ENCODE measurements at regions not wholly inside any gene's neighbourhood (a gene's known extent, or its start where the extent isn't known, plus 50 kb on each side); places are given as distances from the start of the nearest gene placed in this dataset.

DNA sequence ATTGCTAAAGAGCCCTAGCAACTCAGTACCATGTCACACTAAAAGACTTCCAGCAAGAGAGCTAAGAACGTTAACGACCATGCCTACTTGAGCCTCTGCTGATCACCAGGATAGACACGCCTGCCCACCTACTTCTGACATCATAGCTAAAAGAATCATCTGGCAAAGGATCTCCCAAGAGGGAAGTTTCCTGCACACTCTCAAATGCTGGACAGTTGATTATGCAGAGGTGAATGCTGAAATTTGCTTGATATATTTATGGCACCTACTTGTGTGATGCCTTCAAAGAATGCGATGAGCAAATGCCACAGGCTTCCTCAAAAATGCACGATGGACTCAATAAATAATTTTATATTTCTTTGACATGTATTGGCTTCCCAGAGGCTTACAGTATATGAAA is 113.6 kb downstream of the GALC start:
- no peak for DNase-seq

DNA sequence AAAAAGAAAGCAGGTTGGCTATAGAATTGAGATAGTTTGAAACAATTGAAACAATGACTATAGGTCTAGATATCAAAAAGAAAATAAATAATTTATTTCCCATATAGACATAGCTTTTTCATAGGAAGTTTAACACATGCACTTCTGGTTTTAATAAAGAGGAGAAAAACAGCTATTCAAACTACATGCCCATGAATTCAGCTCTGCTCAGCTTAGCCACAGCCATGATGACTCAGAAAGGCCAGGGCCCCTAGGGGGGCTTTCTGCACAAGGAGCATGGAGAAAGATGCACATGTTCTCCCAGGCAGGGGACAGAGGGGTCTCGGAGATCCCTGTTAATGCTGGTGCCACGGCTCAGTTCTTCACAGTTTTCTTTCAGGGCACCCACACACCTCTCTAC is 114.0 kb downstream of the GALC start:
- no peak for DNase-seq

DNA sequence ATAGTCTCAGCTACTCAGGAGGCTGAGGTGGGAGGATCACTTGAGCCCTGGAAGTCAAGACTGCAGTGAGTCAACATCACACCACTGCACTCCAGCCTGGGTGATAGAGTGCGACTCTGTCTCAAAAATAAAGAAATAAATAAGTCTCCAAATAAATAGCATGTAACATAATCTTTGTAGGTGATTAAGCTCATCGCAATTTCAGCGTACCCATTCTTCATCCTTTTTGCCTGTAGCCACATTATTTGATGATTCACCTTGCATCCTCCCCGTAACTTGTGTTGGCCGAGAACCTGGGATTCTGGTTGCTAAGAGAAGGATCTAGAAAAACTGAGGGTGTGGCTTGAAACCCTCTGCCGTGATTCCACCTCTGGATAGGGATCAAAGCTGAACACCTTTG is 115.1 kb downstream of the GALC start:
- DNase-seq, result no peak

DNA sequence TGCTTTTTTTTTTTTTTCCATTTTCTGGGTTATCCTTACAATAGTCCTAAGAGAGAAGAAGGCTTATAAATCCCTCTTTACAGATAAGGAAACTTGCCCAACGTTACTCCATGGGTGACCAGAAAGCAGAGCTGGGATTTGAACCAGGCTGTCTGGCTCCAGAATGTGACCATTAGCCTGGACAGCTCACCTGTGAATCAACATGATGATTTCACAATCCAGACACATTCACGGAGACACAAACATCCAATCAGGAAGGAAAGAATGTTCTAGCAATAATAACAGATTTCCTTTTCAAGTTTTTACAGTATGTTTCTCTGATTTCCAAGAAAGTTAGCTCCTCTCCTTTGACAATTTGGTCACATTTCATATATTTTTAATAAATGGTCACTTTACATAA is 118.3 kb downstream of the GALC start:
- DNase-seq, result no peak

DNA sequence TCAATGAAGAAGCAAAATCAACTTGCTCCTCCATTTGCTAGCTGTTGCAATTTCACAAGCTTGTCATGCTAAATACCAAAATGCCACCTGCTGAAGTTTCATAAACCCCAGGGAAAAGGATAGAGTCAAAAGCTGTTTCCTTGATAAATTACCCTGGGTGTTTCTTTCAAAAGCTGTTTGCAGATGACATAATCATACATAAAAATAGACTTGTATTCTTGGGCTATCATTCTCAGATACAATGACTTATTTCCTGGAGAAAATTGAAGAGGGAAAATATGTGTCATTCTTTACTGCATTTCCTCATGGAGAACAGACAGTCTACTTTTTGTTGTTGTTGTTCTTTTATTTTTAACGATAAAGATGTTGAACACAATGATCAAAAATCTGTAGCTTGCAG is 119.2 kb downstream of the GALC start:
- DNase-seq, result no peak

DNA sequence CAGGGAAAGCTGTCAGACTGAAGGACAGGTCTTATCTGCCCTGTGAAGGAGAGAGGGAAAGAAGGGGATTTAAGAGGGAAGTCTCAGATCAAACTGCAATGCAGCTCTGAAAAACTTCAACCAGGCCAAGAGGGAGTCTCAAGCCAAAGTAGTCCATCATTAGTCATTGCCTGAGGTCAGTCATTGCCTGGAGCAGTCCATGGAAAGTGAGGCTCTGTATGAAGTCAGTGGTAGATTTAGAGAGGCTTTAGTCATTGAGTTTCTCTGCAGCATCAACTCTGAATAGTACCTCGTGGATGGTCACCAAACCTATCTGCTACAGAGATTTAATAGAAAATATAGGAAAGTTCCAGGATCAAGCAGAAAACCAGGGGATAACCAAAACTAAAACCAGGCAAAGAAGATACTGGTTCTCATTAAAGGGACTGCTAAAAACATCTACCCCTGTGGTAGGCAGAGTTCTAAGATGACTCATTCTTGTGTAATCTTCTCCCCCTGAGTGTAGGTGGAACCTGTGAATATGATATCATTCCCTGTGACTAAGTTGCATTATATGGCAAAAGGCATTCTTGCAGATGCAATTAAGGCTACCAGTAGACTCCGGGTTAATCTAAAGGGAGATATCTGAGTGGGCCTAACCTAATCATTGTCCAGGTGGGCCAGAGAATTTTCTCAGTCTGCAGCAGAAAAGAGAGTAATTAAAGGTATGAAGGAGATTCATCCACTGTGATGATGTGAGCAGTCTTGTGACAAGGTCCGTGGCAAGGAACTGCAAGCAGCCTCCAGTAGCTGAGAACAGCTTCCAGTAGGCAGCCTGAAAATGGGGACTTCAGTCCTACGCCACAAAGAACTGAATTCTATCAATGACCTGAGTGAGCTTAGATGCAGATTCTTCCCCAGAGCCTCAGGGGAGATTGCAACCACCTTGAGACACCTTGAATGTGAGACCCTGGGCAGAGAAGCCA is 123.1 kb downstream of the GALC start:
- DNase-seq, result no peak

DNA sequence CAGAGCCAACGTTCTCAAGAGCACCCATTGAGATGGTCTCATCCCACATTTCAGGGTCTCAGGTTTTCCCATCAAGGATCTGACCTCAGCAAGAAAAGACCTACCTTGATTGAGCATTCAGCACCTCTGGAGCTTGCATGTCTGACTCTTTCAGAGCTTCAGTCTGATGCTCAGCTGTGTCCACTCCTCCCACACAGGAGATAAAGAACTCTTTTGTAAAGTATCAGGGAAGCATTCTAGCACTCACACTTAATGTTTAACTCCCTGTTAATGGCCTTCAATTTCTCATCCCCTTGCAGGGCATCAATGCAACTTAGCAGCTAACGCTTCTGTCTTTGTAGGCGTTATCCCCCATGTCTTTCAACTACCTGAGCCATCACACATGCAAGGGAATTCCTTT is 124.1 kb downstream of the GALC start:
- DNase-seq, result no peak

DNA sequence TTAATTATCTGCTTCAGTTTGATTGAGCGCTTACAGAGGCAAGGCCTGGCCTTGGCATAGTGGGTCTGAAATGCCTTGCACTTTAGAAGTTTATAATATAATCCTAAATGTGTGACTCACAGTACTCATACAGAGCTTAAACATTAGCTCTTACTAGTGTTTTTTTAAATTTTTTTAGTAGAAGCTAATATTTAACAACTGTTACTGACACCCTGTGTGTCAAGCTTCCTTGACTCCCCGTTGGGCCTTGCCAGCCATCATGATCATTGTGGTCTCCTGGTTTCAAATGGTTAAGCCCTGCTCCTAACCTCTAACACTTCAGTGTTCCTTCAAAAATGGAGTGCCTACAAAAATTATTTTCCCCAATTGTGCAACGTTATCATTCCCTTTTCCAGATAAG is 126.9 kb downstream of the GALC start:
- DNase-seq, result no peak

DNA sequence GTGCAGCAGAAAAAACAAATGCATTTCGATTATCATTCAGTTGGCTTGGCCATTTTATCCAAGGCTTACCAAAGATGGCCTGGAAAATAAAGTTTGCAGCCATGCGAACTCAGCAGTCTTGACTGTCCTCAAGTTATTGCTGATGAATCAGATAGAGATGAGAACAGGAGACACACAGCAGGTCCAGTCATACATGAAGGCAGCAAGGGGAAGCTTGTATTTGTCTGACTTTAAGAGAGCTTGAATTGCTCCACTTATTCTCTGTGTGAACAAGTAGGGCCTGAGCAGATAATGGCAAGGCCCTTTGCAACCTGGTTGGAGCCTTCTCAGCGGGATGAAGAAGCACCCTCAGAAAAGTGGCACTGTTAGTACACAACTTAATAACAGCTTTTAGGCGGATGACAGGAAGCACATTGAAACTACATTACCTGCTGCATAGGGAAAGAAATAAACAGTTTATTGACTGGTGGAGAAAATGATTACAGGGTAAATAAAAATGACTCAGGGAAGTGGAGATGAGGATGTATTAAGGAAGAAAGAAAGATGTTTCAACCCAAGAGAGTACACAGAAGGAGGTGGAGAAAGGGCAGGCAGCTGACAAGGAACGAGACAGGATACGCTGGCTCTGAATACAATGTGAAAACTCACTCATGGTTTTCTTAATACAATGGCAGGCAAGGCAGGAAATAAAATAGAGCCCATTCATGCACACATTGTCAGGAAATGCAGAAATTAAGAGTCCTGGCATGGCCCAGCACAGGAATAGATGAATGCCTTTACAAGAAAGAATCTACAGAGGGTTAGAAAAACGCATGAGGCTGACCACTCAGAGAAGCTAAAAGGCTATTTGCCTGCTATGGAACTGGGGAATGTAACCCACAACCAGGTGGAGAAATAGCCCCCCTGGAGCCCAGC is 128.4 kb downstream of the GALC start:
- no peak for DNase-seq

DNA sequence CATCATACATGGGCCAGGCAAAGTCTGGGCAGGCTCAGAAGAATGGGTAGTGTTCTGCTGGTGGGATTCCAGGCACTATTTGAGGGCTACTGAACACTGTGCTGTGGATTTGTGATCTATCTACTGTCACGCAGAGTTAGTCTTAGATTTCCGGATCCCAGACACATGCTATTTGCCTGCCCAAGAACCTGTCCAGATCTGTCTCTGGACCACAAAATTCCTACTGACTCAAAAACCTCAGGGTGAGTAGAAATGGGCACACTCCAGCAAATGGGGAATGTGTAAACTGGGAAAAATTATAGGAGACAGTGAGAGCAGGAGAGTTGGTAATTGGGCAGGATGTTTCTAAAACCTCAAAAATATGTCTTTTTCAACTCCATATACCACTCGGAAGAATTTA is 129.9 kb downstream of the GALC start:
- DNase-seq, result no peak

DNA sequence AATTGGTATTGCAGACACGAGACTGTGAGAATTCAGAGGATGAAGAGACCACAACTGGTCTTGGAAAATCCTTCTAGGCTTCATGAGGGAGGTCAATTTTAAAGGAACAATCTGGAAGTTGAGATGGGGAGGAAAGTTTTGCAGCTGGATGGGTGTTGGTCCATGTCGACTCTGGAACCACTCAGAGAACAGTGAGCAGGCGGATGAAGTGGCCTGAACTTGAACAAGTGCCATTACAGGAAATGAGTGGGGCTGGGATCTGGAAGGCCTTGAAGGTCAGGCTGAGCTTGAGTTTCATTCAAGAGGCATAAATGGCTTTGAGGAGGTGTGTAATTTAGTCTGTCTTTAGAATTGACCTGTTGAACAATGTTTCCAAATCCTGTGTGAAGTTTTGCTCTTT is 140.9 kb downstream of the GALC start:
- DNase-seq, result no peak

DNA sequence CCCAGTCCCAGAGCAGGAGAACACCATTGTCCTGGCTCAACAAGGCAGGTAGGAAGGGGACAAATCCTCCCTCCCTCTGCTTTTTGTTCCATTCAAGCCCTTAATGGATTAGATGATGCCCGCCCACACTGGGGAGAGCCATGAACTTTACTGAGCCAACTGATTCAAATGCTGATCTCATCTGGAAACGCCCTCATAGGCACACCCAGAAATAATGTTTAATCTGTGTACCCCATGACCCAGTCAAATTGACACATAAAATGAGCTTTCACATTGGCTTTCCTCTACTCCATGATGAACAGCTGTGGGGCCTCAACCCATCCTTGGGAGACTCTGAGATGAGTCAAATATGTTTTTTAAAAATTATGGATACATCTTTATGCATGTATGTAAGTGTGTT is 141.8 kb downstream of the GALC start:
- DNase-seq, result no peak

DNA sequence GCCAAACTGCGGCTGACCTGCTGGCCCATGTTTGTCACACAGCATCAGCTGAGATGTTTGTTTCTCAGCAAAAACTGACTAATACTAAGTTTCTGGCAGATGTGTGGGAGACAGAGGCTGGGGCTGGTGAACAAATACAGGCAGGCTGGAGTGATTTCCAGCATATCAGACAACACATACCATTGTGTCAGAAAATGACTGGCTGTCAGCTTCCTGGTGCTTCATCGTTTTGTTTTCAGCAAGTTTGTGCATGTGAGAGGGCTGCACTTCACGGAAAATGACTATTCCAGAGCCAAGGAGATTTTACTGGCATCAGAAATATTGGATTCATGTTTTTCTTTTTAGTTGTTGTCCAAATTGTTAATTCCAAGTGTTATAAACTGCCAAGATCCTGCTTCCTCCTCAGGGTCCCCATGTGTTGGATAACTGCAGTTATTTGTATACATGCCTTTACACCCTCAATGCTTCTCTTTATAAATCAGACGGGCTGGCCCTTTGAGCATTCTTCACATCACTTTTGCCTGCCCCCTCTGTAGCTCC is 145.7 kb downstream of the GALC start:
- no peak for DNase-seq

DNA sequence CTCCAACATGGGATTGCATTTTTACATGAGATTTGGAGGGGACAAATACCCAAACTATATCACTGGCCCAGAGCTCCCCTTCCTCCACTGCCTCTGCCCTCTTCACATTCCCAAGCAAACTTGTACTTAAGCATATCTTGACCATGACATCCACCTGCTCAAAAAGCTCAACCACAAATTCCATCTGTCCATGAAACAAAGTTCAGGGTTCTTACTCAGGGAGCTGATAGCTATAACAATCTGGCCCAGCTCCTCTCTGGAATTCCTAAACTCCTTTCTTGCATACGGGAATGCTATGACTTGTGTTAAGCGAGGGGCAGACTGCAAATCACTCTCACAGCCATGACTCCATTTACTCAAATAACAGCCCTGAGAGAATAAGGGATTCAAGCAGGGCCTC is 152.1 kb downstream of the GALC start:
- DNase-seq, result no peak

DNA sequence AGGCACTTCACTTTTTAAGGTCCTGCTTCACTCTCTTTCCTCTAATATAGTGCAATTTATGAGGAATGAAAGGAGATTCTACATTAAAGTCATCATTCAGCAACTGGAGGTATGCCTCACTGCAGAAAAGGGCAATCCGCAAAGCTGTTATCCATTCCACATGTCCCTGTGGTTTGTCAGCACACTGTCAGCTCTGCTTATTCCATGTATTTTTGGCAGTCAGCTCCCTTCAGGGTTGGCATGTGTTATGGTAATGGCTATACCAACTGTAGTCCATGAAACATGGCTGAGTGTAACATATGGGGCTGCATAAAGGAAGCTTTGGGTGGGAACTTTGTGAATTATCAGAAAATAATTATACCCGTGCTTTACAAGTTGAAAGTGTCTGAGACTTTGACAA is 154.1 kb downstream of the GALC start:
- DNase-seq, result no peak

DNA sequence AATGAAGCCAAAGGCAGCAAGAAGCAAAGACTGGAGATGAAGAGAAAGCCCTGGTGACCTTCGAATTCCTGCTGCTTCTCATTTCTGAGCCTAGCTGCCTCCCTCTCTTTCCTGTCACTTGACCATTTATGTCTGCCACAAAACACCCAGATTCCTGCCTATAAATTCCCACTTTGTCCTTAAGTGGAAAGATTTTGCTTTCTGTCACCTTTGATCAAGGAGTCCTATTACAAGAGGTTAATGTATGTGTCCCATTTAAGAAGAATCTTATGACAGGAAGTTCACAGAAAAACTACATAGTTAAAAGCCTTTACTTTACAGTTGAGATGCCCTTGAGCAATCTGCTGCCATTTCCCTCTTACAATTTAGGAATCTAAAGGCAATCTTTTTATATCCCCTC is 155.7 kb downstream of the GALC start:
- DNase-seq, result no peak

DNA sequence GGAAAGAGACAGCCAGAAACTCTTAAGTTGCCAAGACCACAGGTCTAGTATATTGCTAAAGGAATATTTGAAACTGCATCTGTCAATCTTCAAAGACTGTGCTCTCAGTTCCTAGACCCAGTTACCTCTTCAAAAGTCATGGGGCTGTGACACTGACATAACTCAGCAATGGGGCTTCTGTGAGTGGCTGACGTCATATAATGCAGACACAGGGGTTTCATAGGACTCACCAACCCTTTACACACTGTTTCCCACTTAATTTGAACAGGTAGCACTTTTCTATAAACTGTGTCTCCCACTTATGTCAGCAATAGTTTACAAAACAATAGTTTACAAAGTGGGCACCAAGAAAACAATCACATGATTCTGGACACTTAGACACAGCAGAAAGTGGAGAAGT is 158.4 kb downstream of the GALC start:
- DNase-seq, result no peak

DNA sequence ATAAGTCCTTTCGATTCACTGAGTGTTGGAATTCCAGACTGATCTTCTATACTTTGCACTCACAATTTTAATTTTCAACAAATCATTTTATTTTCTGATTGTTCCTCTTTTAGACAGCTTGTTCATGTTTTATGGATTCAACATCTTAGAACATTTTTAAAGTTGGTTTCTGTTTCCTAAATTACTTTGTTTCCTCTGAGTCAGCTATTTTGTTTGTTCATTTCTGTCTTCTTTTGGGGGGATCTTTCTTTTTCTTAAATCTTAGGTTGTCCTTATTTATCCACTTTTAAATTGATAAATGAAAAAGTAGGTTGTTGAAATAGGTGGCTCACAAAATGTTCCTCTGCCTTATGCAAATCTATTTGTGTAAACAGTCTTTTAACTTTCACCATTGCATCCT is 160.0 kb downstream of the GALC start:
- no peak for DNase-seq

DNA sequence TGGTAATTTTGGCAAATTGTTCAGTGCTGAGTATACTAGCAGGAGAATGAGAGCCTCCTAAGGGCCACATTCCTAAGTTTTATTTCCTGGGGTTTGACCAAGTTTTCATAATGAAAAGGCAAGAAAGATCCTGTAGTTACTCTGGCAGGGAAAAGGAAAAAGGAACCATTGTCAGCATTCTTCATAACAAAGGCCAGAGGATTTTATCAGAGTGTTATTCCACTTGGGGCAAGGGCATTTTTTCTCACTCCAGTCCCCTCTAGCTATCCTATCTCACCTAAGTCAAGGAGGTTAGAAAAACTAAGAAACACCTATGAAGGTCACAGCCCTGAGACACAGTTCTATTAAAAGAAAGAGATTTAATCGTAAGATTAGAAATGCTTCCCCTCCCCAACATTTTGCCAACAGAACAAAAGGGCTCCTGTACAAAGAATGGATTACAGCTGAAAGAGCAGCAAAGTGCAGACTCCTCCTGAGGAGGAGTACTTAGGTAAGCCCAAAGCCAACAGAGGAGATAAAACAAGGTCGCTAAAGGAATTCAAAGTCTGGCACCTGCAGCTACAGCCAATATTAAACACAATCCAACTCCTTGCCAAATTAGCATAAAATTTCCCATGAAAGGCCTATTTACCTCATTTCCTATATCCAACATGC is 162.4 kb downstream of the GALC start:
- no peak for DNase-seq

DNA sequence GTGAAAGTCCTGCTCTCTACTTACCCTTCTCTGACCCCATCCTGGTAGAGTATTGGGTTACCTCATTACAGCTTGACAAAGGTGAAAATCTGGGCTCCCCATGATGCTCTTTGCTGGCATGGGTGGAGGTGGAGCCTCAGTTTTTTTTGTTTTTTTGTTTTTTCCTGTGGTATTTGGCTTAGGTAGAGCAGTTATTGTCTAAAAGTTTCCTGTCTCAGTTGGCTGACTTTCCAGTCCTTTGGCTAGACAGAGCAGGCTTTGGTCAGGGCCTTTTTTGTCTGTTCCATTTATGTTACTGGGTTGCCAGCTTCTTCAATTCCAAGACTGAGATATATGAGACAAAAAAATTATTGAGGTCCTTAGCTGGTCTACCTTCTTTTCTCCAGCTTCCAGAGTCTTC is 163.4 kb downstream of the GALC start:
- no peak for DNase-seq

DNA sequence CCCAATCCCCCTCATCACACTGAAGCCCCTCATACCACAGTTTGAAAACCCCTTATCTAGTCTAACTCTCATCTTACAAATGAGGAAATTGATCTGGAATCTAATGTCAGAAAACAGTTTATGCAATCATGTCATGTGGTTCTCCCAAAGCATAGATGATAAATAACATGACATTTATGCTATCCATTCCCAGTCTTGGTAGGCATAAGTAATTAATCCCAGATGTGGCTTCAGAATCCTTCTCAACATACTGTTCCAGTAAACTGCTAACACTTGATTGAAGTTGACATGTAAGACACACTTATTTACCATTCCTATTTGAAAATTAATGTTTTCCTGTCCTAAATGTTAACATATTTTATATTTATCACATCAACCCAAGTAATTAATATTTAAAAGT is 168.7 kb downstream of the GALC start:
- no peak for DNase-seq

DNA sequence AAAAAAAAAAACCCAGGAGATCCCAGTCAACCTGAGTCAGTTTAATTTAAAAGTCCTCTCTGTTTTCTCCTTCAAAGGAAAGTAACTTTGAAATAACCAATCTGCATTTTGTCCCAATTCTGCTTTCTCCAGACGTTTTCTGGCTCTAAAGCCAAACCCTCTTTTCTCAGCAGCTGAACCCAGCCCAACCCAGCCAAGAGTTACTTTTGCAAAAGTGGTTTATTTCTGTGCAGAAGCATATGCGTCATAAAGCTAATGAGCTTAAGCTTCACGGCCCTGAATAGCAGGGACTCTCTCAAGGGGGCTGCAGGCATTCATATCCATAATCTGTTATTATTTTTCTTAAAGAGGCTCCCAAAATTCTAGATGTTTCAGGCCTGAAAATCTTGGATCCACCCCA is 176.6 kb downstream of the GALC start:
- no peak for DNase-seq

DNA sequence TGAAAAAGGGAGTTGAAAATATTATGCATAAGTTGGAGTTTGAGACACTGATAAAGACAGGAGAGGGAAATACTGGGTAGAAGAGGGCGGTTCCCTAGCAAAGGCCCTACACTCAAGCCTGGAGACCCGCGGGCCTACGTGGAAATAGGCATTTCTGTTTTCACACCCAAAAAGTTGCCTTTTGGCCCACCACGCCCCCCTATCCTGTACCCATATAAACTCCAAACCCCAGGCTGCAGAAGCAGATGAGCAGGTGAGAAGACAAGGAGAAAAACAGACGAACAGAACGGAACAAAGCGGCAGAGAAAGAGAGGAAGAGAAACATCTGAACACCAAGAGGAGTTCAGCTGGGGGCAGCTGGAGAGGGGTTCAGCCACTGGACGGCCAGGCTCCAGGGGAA is 177.9 kb downstream of the GALC start:
- DNase-seq, result no peak
